ENCODE measurements at regions not wholly inside any gene's neighbourhood (a gene's known extent, or its start where the extent isn't known, plus 50 kb on each side); places are given as distances from the start of the nearest gene placed in this dataset.

GRCh38 chr11:56911312-56911711, 77.4 kb upstream of the OR5AK2 start:
- TF ChIP-seq POLR2A (IDR thresholded peaks at IDR 0.05) (no peak), EP300 (IDR thresholded peaks at IDR 0.05) (no peak), CTCF (IDR thresholded peaks at IDR 0.05) (no peak)

All from suprapubic skin (tissue), 3 donors.